HFFc6 (cell line): ENCODE measurements at regions not wholly inside any gene's neighbourhood (a gene's known extent, or its start where the extent isn't known, plus 50 kb on each side); places are given as distances from the start of the nearest gene placed in this dataset.

Experiments used
- DNase-seq: peaks from one replicate; pipeline ENCODE4 v3.0.0-alpha.2; 2018
- H3K27ac Mint-ChIP-seq: 2 replicates; pipeline ENCODE4 v1.8.0; 2020; ENCODE audit warnings: mild to moderate bottlenecking, mixed read lengths
- H3K27me3 Mint-ChIP-seq: 2 replicates; pipeline ENCODE4 v1.8.0; 2021; ENCODE audit warnings: mild to moderate bottlenecking, moderate library complexity, mixed read lengths; ENCODE audit not compliant: insufficient read depth
- H3K36me3 Mint-ChIP-seq: 2 replicates; pipeline ENCODE4 v1.8.0; 2021; ENCODE audit warnings: low read depth, mixed read lengths
- H3K4me1 Mint-ChIP-seq: 2 replicates; pipeline ENCODE4 v1.8.0; 2020; ENCODE audit warnings: low read depth, mixed read lengths
- H3K4me3 Mint-ChIP-seq: 2 replicates; pipeline ENCODE4 v1.8.0; 2020; ENCODE audit warnings: mild to moderate bottlenecking, moderate library complexity, mixed read lengths
- H3K9me3 Mint-ChIP-seq: 2 replicates; pipeline ENCODE4 v1.8.0; 2020; ENCODE audit warnings: mild to moderate bottlenecking, mixed read lengths
- CTCF ChIP-seq: fragments of 200-600 bp; sonication (generic); IDR thresholded peaks from 2 replicates; pipeline ENCODE4 v1.5.0; 2021; ENCODE audit warnings: antibody characterized with exemption, mild to moderate bottlenecking

DNA sequence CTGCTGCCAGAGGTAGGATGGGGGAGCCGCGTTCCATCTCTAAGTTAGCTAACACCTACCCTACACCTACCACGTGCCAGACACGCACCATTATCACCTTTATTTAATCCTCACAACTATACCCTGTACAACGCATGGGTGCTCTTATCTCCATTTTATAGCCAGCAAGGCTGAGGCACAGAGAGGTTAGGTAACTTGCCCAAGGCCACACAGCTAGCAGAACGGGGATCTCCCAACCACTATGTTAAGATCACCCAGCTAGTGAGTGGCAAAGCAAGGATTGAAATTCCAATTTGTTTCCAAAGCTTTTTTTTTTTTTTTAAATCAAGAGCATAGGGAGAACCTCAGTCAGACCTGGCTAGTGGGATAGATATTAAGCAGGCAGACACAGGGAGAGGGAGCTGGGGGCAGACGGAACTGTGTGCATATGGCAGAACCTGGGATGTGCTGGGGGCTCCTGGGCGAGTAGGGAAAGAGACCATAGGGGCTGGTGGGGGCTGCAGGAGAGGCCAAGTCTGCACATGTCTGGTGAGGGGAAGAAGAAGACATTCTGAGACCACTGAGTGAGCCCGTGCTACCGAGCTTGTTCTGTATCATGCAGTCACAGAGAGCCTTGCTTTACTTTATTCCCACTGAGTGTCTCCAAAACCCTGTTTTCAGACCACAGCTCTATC lies 196.3 kb upstream of the TPM1 start:
- peak overlapping the region; percentile 5; the same call in 1 of the 2 replicates for H3K27ac Mint-ChIP-seq
- TF ChIP-seq CTCF = no peak
- H3K27me3 Mint-ChIP-seq = peaks cover 2% of the 10 kb centered on the region; the same call in 1 of the 2 replicates
- H3K9me3 Mint-ChIP-seq = no peaks in the 10 kb centered on the region
- no peak overlapping the region for H3K4me3 Mint-ChIP-seq
- no peak for DNase-seq
- H3K36me3 Mint-ChIP-seq = peaks cover 15% of the 10 kb centered on the region
- H3K4me1 Mint-ChIP-seq = peaks cover 77% of the 10 kb centered on the region

GRCh38 chr15:62846805-62847495 lies 195.6 kb upstream of the TPM1 start:
- no peak for TF ChIP-seq CTCF
- no peak for DNase-seq
- H3K4me1 Mint-ChIP-seq = peaks cover 77% of the 10 kb centered on the region
- no peak overlapping the region for H3K4me3 Mint-ChIP-seq
- H3K9me3 Mint-ChIP-seq = no peaks in the 10 kb centered on the region
- H3K36me3 Mint-ChIP-seq = peaks cover 8% of the 10 kb centered on the region
- no peaks in the 10 kb centered on the region; the same call in 1 of the 2 replicates for H3K27me3 Mint-ChIP-seq
- no peak overlapping the region for H3K27ac Mint-ChIP-seq

DNA sequence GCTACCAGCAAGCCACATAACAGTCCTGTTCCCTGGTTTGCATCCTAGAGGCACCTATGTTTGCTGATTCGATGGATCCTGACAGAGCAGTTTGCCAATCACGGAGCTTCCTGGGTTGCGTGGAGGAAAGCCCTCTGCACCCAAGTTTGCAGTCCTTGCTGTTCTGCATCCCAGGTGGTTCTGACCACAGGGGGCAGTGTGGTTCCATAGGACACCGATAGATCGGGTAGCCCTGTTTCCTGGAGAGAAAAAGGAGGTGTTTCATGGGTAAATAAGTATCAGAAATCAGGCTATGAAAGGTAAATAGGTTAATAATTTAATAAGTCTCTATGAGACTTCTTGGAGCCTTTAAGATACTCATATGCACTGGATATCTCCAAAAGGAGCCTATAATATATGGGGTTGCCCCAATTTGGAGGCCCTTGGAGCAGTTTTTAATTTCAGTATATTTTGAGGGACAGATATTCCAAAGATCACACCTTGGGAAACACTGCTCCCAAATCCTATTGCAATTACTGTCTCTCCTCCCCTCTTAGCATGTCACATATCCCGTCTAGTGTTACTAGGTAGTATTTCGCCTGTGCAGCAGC lies 194.6 kb upstream of the TPM1 start:
- peaks cover 6% of the 10 kb centered on the region for H3K36me3 Mint-ChIP-seq
- peak overlapping the region; percentile 59; the same call in 1 of the 2 replicates for H3K27ac Mint-ChIP-seq
- no peaks in the 10 kb centered on the region for H3K9me3 Mint-ChIP-seq
- H3K4me1 Mint-ChIP-seq = peaks cover 83% of the 10 kb centered on the region
- H3K27me3 Mint-ChIP-seq = no peaks in the 10 kb centered on the region; the same call in 1 of the 2 replicates
- peak; percentile 40 for DNase-seq
- no peak overlapping the region for H3K4me3 Mint-ChIP-seq
- TF ChIP-seq CTCF = peak; percentile 82

GRCh38 chr15:62848632-62849050 lies 193.9 kb upstream of the TPM1 start:
- peaks cover 6% of the 10 kb centered on the region for H3K36me3 Mint-ChIP-seq
- H3K27ac Mint-ChIP-seq = peak overlapping the region; percentile 59
- DNase-seq = peak; percentile 23
- no peak overlapping the region for H3K4me3 Mint-ChIP-seq
- TF ChIP-seq CTCF = peak; percentile 38
- peaks cover 88% of the 10 kb centered on the region for H3K4me1 Mint-ChIP-seq
- no peaks in the 10 kb centered on the region; the same call in 1 of the 2 replicates for H3K27me3 Mint-ChIP-seq
- H3K9me3 Mint-ChIP-seq = no peaks in the 10 kb centered on the region

DNA sequence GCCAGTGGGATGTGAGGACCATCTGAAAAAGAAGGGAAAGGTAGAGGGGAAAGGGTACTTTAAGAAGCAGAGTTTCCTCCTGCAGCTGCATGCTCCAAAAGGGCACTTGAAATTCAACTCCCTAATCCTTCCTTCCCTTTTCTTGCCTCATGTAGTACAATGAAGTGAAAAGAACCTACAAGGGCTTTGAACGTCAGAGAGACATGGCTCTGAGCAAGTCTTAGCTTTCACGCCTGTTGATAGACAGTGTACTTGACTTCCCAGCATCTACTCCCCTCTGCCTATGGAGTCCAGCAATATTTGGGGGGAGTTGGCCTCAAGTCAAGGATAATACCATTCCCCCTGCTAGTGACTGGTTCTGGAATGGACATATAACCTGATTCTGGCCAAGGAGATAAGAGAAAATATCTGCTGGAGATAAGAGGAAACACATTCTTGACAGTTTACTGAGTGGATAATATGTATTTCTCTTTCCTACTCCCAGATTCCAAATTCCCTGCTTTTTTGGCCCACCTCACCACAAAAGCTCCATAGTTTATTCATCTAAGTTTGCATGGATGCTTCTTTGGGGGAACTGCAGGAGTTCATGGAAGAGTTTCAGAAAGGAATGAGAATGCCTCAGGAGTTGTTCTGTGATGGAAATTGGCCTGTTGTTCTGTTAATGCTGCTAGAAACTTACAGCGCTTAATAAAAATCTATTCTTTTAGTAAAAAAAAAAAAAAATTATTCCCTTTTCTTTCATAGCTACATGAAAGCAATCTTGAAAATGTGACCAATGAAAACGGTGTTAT lies 193.0 kb upstream of the TPM1 start:
- peaks cover 1% of the 10 kb centered on the region for H3K36me3 Mint-ChIP-seq
- DNase-seq = no peak
- peaks cover 88% of the 10 kb centered on the region for H3K4me1 Mint-ChIP-seq
- H3K27ac Mint-ChIP-seq = no peak overlapping the region
- TF ChIP-seq CTCF = no peak
- no peaks in the 10 kb centered on the region for H3K9me3 Mint-ChIP-seq
- H3K4me3 Mint-ChIP-seq = no peak overlapping the region
- no peaks in the 10 kb centered on the region; the same call in 1 of the 2 replicates for H3K27me3 Mint-ChIP-seq
